ENCODE measurements at regions not wholly inside any gene's neighbourhood (a gene's known extent, or its start where the extent isn't known, plus 50 kb on each side); places are given as distances from the start of the nearest gene placed in this dataset.

DNA sequence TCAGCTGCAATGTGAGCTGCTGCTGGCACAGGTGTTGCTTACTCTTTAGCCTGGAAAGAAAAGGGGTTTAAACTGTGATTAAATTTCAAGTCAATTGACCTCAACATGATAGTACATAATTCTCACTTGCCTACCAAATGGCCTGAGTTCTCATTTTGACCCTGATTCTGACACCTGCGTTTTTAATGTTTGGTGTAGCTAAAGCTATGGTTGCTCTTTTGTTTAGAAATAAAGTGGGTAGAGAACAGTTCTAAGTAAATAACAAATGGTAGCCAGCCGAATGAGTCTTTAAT lies 100.8 kb upstream of the SOX2 start:
- TF ChIP-seq, protein P1, sequence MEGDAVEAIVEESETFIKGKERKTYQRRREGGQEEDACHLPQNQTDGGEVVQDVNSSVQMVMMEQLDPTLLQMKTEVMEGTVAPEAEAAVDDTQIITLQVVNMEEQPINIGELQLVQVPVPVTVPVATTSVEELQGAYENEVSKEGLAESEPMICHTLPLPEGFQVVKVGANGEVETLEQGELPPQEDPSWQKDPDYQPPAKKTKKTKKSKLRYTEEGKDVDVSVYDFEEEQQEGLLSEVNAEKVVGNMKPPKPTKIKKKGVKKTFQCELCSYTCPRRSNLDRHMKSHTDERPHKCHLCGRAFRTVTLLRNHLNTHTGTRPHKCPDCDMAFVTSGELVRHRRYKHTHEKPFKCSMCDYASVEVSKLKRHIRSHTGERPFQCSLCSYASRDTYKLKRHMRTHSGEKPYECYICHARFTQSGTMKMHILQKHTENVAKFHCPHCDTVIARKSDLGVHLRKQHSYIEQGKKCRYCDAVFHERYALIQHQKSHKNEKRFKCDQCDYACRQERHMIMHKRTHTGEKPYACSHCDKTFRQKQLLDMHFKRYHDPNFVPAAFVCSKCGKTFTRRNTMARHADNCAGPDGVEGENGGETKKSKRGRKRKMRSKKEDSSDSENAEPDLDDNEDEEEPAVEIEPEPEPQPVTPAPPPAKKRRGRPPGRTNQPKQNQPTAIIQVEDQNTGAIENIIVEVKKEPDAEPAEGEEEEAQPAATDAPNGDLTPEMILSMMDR (IDR thresholded peaks at IDR 0.05; ENCODE audit: low read depth, low read length): no peak
- no peak for TF ChIP-seq EZH2phosphoT487 (IDR thresholded peaks at IDR 0.05; ENCODE audit: low read depth)

Measured in OCI-LY3 (cell line).